ENCODE measurements at regions not wholly inside any gene's neighbourhood (a gene's known extent, or its start where the extent isn't known, plus 50 kb on each side); places are given as distances from the start of the nearest gene placed in this dataset.
"Not testable (repeated sequence)": the region's sequence is repeated elsewhere in the genome, so short reads cannot be mapped to it uniquely, and the experiment has no call there.

DNA sequence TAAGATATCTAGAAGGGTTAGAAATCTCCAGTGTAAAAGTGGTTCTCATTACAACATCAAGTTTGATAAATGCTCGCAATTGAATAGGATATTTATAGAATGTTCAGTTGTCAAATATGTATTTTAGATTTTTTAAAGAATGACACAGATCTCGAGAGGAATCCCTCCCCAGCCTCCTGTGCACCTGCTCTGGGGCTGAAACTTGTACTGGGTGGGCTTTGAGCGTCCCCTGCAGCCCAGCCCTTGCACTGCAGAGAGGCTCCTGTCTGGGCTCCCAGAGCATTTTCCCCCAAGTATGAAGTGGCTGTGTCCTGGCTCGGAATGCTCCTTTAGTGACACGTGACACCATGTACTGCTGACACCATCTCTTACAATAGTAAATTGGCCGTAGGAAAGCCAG lies 499.6 kb downstream of the TMEM121 start:
- POLR2A ChIA-PET (ENCODE audit: partially characterized antibody), result no interaction called here
- Histone ChIP-seq H3K27ac (ENCODE audit: low read depth, low read length) (no peak overlapping the region), H3K79me2 (ENCODE audit: control insufficient read depth in 1 of 2, insufficient read depth in 2 of 2, low read length in 2 of 2) (no peaks in the 10 kb centered on the region), H2BK20ac (ENCODE audit: low read length) (no peak overlapping the region), H4K20me1 (replicated peaks in 1 of 2; ENCODE audit: control insufficient read depth in 1 of 2, insufficient read depth in 2 of 2, low read length in 2 of 2) (no peaks in the 10 kb centered on the region), H2AK5ac (ENCODE audit: low read depth, low read length) (no peak overlapping the region), H3K9me3 (ENCODE audit: insufficient read depth in 2 of 2, low read depth in 1 of 2, low read length in 1 of 2) (peaks cover 26 to 59% of the 10 kb centered on the region in 2 experiments; a peak in 3 of 4 replicates), H3K9ac (replicated peaks in 1 of 4; ENCODE audit: extremely low read depth in 1 of 4, low read depth in 3 of 4, low read length in 3 of 4) (no peak overlapping the region), H3K36me3 (ENCODE audit: control insufficient read depth in 2 of 4, insufficient read depth in 4 of 4, low read length in 3 of 4) (no peaks in the 10 kb centered on the region), H3K4me1 (replicated peaks in 1 of 4; ENCODE audit: control insufficient read depth in 3 of 4, insufficient read depth in 4 of 4, low read length in 3 of 4) (no peaks in the 10 kb centered on the region), H3K14ac (ENCODE audit: insufficient read length) (no peak overlapping the region), H2BK15ac (ENCODE audit: low read length) (no peak overlapping the region), H3K27me3 (replicated peaks in 1 of 4; ENCODE audit: control insufficient read depth in 3 of 4, extremely low read depth in 1 of 4, insufficient read depth in 3 of 4, low read length in 3 of 4) (no peaks in the 10 kb centered on the region), H3K18ac (ENCODE audit: extremely low read depth, low read length) (no peak overlapping the region), H3K4me3 (ENCODE audit: extremely low read depth in 1 of 4, insufficient read depth in 2 of 4, low read depth in 3 of 4, low read length in 4 of 4) (no peak overlapping the region), H2BK12ac (ENCODE audit: low read depth, low read length) (no peak overlapping the region), H4K8ac (ENCODE audit: extremely low read depth, insufficient read depth, low read length) (no peak overlapping the region), H3K4me2 (ENCODE audit: insufficient read depth in 1 of 2, low read depth in 2 of 2, low read length in 2 of 2) (no peak overlapping the region), H2AFZ (ENCODE audit: low read length) (no peak overlapping the region), H3K23me2 (ENCODE audit: low read depth, low read length) (no peaks in the 10 kb centered on the region), H4K91ac (replicated peaks; ENCODE audit: insufficient read length, low read length) (no peak overlapping the region), H3K4ac (replicated peaks; ENCODE audit: insufficient read length, low read depth, low read length) (no peak overlapping the region), H4K5ac (ENCODE audit: insufficient read length, low read depth, low read length) (no peak overlapping the region), H2BK5ac (ENCODE audit: low read depth, low read length) (no peak overlapping the region), H2BK120ac (replicated peaks; ENCODE audit: low read depth, low read length) (no peak overlapping the region), H3K79me1 (ENCODE audit: low read depth, low read length) (no peaks in the 10 kb centered on the region), H3K56ac (replicated peaks; ENCODE audit: insufficient read length, low read depth, low read length) (no peak overlapping the region), H3K23ac (ENCODE audit: insufficient read length) (no peak overlapping the region)
- CTCF ChIA-PET (ENCODE audit: partially characterized antibody), result no interaction called here
- 73% methylated on average over 5 of the region's 6 CpGs; no CpG with 5 or more reads in 1 of the 2 experiments for WGBS, 2 experiments (ENCODE audit: extremely low coverage in 1 of 2, insufficient coverage in 1 of 2, insufficient read length in 1 of 2, insufficient replicate concordance in 2 of 2, low coverage in 1 of 2, low lambda C conversion rate in 2 of 2, missing lambda C conversion rate in 1 of 2)
- TF ChIP-seq BRCA1 (IDR thresholded peaks at IDR 0.05; ENCODE audit: low read depth, low read length), result no peak
- FAIRE-seq, result no peak
- no peak for DNase-seq (ENCODE audit: low read depth in 1 of 2, low spot score in 2 of 2)

DNA sequence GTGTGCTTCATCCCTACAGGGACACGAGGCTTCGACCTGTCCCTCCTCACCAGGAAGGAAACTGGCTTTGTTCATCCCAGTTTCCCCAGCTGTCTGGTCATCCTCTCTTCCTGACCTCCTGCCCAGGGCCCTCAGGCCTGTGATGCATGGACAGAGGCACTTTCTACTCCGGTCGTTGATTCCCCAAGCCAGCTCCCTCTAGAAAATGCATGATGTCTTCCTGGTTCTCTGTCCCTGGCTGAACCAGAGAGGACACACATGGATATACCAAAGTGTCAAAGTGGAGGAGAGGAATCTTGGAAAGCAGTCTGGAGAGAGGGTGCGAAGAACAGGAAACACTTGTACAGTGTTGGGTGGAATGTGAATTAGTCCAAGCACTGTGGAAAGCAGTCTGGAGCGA lies 501.4 kb downstream of the TMEM121 start:
- H4K8ac ChIP-seq (ENCODE audit: extremely low read depth, insufficient read depth, low read length); H3K9ac ChIP-seq (replicated peaks in 1 of 4; ENCODE audit: extremely low read depth in 1 of 4, low read depth in 3 of 4, low read length in 3 of 4); H2BK120ac ChIP-seq (replicated peaks; ENCODE audit: low read depth, low read length); H4K20me1 ChIP-seq (replicated peaks in 1 of 2; ENCODE audit: control insufficient read depth in 1 of 2, insufficient read depth in 2 of 2, low read length in 2 of 2); H4K91ac ChIP-seq (replicated peaks; ENCODE audit: insufficient read length, low read length); FAIRE-seq; H3K36me3 ChIP-seq (ENCODE audit: control insufficient read depth in 2 of 4, insufficient read depth in 4 of 4, low read length in 3 of 4); H2BK20ac ChIP-seq (ENCODE audit: low read length); H3K14ac ChIP-seq (ENCODE audit: insufficient read length); H3K23me2 ChIP-seq (ENCODE audit: low read depth, low read length); H2BK12ac ChIP-seq (ENCODE audit: low read depth, low read length); H3K79me2 ChIP-seq (ENCODE audit: control insufficient read depth in 1 of 2, insufficient read depth in 2 of 2, low read length in 2 of 2); POLR2A ChIA-PET (ENCODE audit: partially characterized antibody); DNase-seq (ENCODE audit: low read depth in 1 of 2, low spot score in 2 of 2); H3K4me1 ChIP-seq (replicated peaks in 1 of 4; ENCODE audit: control insufficient read depth in 3 of 4, insufficient read depth in 4 of 4, low read length in 3 of 4); H3K4me3 ChIP-seq (ENCODE audit: extremely low read depth in 1 of 4, insufficient read depth in 2 of 4, low read depth in 3 of 4, low read length in 4 of 4); H3K4ac ChIP-seq (replicated peaks; ENCODE audit: insufficient read length, low read depth, low read length); H4K5ac ChIP-seq (ENCODE audit: insufficient read length, low read depth, low read length); H3K79me1 ChIP-seq (ENCODE audit: low read depth, low read length); H3K4me2 ChIP-seq (ENCODE audit: insufficient read depth in 1 of 2, low read depth in 2 of 2, low read length in 2 of 2); H2BK15ac ChIP-seq (ENCODE audit: low read length); H3K18ac ChIP-seq (ENCODE audit: extremely low read depth, low read length); H2AFZ ChIP-seq (ENCODE audit: low read length); H3K56ac ChIP-seq (replicated peaks; ENCODE audit: insufficient read length, low read depth, low read length); H3K27me3 ChIP-seq (replicated peaks in 1 of 4; ENCODE audit: control insufficient read depth in 3 of 4, extremely low read depth in 1 of 4, insufficient read depth in 3 of 4, low read length in 3 of 4); H2AK5ac ChIP-seq (ENCODE audit: low read depth, low read length); H3K27ac ChIP-seq (ENCODE audit: low read depth, low read length); H2BK5ac ChIP-seq (ENCODE audit: low read depth, low read length); H3K23ac ChIP-seq (ENCODE audit: insufficient read length); CTCF ChIA-PET (ENCODE audit: partially characterized antibody): not testable (repeated sequence)
- H3K9me3 ChIP-seq (ENCODE audit: insufficient read depth in 2 of 2, low read depth in 1 of 2, low read length in 1 of 2), result peaks cover 30 to 65% of the 10 kb centered on the region in 2 experiments
- 72% methylated on average over 4 of the region's 6 CpGs; no CpG with 5 or more reads in 1 of the 2 experiments for WGBS, 2 experiments (ENCODE audit: extremely low coverage in 1 of 2, insufficient coverage in 1 of 2, insufficient read length in 1 of 2, insufficient replicate concordance in 2 of 2, low coverage in 1 of 2, low lambda C conversion rate in 2 of 2, missing lambda C conversion rate in 1 of 2)

Measured in H1 (cell line).